WI38 (cell line): ENCODE measurements at regions not wholly inside any gene's neighbourhood (a gene's known extent, or its start where the extent isn't known, plus 50 kb on each side); places are given as distances from the start of the nearest gene placed in this dataset.

ENCODE experiments used
- H3K4me3 ChIP-seq: 2 replicates; pipeline ENCODE4 v1.5.1; 2011; ENCODE audit warnings: low read depth, mild to moderate bottlenecking, control low read depth, low read length
- TF ChIP-seq, protein P1 (sequence below): IDR thresholded peaks from 2 replicates; pipeline ENCODE4 v1.5.1; 2012; ENCODE audit warnings: low read depth, mild to moderate bottlenecking, control low read depth, low read length

DNA sequence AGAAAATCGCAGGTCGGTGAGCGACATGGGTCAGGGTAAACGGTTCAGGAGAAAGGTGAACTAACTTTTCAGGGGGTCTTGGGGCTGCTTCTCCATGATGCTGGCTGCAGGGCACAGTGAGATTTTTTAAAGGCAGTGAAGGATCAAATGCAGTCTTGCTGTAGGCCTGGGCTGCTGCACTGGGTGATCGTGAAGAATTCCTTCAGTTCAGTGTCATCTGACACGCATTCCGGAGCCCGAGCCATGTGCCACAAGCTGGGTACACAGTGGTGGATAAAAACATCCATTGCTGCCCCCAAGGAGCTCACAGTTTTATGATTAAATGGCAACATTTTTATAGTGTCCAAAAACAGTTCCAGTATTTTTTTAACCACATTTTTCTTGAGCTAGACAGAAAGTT, 56.3 kb upstream of the GPR12 start:
- H3K4me3 ChIP-seq, result no peak overlapping the region
- TF ChIP-seq, protein P1, sequence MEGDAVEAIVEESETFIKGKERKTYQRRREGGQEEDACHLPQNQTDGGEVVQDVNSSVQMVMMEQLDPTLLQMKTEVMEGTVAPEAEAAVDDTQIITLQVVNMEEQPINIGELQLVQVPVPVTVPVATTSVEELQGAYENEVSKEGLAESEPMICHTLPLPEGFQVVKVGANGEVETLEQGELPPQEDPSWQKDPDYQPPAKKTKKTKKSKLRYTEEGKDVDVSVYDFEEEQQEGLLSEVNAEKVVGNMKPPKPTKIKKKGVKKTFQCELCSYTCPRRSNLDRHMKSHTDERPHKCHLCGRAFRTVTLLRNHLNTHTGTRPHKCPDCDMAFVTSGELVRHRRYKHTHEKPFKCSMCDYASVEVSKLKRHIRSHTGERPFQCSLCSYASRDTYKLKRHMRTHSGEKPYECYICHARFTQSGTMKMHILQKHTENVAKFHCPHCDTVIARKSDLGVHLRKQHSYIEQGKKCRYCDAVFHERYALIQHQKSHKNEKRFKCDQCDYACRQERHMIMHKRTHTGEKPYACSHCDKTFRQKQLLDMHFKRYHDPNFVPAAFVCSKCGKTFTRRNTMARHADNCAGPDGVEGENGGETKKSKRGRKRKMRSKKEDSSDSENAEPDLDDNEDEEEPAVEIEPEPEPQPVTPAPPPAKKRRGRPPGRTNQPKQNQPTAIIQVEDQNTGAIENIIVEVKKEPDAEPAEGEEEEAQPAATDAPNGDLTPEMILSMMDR, result no peak

DNA sequence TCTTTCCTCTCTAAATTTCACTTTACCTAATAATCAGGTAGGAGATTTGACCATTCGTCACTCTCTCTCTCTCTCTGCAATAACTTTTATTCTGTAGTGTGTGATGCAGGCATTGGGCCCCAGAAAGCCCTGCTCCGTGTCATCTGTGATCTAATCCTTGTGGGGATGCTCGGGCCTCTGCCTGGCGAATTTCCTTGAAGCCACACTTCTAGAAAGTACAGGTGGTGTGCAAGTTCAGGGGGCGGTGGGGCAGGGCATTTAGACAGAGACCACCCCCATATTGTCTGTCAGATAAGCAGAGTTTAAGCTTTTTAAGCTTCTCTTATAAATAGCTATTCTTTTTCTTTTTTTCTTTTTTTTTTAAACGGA, 53.4 kb upstream of the GPR12 start:
- TF ChIP-seq, protein P1, result no peak
- H3K4me3 ChIP-seq, result no peak overlapping the region

GRCh38 chr13:26813321-26813979, 52.9 kb upstream of the GPR12 start:
- TF ChIP-seq, protein P1, result no peak
- no peak overlapping the region for H3K4me3 ChIP-seq

DNA sequence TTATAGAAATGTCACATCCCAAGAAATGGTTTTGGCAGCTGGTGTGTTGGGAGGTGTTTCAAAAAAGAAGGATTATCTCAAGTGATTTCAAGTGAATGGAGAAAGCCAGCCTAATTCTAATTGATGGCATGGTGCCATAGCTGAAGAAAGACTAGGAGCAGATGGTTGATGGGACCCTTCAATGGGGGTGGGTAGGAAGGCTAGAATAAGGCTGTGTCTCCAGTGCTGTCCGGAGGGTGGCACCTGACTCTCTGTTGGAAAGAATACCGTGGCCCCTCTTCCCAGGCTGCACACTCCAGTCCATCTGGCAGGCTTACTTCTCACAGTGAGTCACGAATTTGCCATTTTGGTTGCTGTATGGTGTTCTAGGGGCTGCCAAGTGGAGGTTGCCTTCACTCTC, 51.0 kb upstream of the GPR12 start:
- no peak overlapping the region for H3K4me3 ChIP-seq

More for the DNA sequence above, 51.0 kb upstream of the GPR12 start:
- TF ChIP-seq, protein P1, result no peak
